ENCODE measurements at regions not wholly inside any gene's neighbourhood (a gene's known extent, or its start where the extent isn't known, plus 50 kb on each side); places are given as distances from the start of the nearest gene placed in this dataset.

DNA sequence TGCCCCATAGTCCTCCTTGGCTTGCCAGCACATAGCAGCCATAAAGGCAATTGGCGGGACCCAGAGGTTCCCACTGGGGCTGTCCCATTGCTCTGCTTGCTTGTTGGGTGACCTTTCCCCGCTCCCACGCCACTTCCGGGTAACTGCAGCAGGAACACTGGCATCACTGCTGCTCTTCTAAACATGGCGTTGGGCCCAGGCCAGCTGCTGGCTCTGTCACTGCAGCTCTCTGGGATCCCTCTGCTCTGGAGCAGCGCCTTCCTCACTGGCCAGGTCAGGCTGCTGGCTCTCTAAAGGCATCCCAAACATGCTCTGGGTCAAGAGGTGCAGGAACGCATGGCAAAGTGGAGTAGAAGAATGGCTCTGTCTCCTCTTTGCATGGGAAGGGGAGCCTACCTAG is 92.9 kb downstream of the DRD1 start:
- Mint-ChIP-seq H3K4me1 (ENCODE audit: low read depth) (peaks cover 5% of the 10 kb centered on the region), H3K27me3 (peaks cover 17% of the 10 kb centered on the region), H3K4me3 (ENCODE audit: low read depth) (no peak overlapping the region), H3K27ac (no peak overlapping the region), H3K36me3 (ENCODE audit: insufficient read depth) (no peaks in the 10 kb centered on the region), H3K9me3 (ENCODE audit: low read depth) (no peaks in the 10 kb centered on the region)
- DNase-seq (ENCODE audit: low spot score, unreplicated experiment): no peak
- TF ChIP-seq, protein P1, sequence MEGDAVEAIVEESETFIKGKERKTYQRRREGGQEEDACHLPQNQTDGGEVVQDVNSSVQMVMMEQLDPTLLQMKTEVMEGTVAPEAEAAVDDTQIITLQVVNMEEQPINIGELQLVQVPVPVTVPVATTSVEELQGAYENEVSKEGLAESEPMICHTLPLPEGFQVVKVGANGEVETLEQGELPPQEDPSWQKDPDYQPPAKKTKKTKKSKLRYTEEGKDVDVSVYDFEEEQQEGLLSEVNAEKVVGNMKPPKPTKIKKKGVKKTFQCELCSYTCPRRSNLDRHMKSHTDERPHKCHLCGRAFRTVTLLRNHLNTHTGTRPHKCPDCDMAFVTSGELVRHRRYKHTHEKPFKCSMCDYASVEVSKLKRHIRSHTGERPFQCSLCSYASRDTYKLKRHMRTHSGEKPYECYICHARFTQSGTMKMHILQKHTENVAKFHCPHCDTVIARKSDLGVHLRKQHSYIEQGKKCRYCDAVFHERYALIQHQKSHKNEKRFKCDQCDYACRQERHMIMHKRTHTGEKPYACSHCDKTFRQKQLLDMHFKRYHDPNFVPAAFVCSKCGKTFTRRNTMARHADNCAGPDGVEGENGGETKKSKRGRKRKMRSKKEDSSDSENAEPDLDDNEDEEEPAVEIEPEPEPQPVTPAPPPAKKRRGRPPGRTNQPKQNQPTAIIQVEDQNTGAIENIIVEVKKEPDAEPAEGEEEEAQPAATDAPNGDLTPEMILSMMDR (IDR thresholded peaks at IDR 0.05; ENCODE audit: unreplicated experiment): no peak

DNA sequence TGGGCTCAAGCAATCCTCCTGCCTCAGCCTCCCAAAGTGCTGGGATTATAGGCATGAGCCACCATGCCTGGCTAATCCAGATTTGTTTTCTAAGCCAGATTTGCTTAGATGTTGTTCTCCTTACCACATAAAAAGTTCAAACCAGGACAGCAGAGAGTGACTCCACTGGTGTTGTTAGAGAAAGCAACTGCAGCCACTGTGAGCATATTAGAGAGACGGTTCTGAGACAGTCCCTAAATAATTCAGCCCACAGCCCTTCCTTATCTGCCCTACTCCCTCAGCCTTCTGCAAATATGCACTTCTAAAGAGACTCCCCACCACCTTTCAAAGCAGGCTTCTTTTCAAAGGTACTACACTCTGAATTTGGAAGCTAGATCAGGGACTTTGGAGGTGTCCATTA is 96.1 kb downstream of the DRD1 start:
- Mint-ChIP-seq H3K27ac (no peak overlapping the region), H3K4me1 (ENCODE audit: low read depth) (peaks cover 5% of the 10 kb centered on the region), H3K4me3 (ENCODE audit: low read depth) (no peak overlapping the region), H3K9me3 (ENCODE audit: low read depth) (peaks cover 6% of the 10 kb centered on the region), H3K27me3 (peaks cover 16% of the 10 kb centered on the region), H3K36me3 (ENCODE audit: insufficient read depth) (no peaks in the 10 kb centered on the region)
- TF ChIP-seq, protein P1 (IDR thresholded peaks at IDR 0.05; ENCODE audit: unreplicated experiment): no peak
- DNase-seq (ENCODE audit: low spot score, unreplicated experiment): no peak

DNA sequence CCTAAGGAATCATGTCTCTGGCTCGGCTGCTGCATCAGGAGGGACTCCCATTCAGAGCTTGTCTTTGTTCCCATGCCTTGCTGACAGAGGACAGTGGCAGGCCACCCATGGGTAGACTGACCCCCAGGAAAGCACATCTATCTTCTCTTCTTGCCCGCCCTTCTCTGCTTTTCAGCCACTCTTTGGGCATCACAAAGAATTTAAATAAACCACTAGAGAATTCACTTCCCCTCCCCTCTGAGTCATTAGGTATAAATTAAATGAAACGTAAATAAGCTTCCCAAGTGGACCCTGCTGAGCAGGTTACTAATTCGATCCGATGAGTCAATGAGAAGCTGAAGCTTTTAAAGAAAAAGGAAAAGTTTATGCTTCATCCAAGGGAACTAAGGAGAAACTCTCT is 97.0 kb downstream of the DRD1 start:
- no peak overlapping the region for H3K4me3 Mint-ChIP-seq (ENCODE audit: low read depth)
- H3K27ac Mint-ChIP-seq: no peak overlapping the region
- TF ChIP-seq, protein P1 (IDR thresholded peaks at IDR 0.05; ENCODE audit: unreplicated experiment): no peak
- peaks cover 3% of the 10 kb centered on the region for H3K4me1 Mint-ChIP-seq (ENCODE audit: low read depth)
- peaks cover 13% of the 10 kb centered on the region for H3K27me3 Mint-ChIP-seq
- no peaks in the 10 kb centered on the region for H3K36me3 Mint-ChIP-seq (ENCODE audit: insufficient read depth)
- no peak for DNase-seq (ENCODE audit: low spot score, unreplicated experiment)
- H3K9me3 Mint-ChIP-seq (ENCODE audit: low read depth): peaks cover 6% of the 10 kb centered on the region

DNA sequence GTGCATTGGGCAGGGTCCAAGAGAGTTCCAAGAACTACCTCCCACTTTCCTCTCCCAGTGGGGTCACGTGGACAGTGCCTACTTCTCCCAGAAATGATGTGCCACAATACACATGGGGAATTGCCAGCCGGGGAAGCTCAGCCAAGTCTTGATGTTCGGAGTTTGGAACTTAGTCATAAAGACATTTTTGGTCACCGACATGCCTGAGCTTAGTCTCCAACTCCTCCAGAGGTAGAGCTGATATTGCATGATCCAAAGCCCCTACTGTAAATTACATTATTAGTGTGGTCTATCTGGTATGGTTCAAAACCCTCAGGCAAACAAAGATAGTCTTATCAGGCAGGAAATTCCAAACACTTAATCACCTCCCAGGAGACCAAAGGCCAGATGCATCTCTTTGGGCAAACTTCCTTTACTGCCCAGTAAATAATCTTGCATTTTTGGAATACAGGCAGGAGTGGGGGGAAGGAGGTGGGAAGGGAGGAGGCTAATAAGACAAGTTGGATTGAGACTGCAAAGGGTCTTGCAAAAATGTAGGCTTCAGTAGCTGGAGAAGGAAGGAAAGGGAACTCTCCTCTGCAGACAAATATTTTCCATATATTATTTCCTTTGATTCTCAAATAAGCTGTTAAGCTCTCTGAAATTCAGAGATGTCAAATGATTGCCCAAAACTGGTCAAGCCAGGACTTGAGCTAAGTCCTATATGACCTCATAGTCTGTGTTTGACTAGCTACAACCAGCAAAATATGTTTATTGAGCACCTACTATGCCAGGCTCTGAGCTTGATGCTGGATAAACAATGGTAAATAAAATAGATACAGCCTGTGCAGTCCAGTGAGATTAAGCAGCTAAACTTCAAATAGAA is 99.4 kb downstream of the DRD1 start:
- TF ChIP-seq, protein P1 (IDR thresholded peaks at IDR 0.05; ENCODE audit: unreplicated experiment): no peak
- H3K27ac Mint-ChIP-seq: no peak overlapping the region

DNA sequence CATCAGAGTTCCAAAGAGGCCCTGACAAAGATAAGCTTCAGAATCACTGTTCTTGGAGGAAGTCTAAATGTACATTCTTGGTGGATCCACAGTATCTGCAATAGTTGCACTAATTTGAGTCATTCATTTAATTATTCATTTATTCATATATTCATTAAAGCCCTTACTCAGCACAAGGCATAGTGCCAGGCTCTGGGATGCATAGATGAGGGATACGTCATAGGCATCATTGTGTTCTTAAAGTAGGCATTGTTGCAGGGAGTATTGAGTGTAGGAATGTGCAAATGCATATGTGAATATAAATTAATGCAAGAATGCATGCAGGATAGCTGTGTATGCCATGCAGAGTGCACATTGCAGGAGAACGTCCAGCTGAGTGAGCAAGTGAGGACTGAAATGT is 100.7 kb downstream of the DRD1 start:
- TF ChIP-seq, protein P1 (IDR thresholded peaks at IDR 0.05; ENCODE audit: unreplicated experiment): no peak
- Mint-ChIP-seq H3K27me3 (peaks cover 5% of the 10 kb centered on the region), H3K36me3 (ENCODE audit: insufficient read depth) (no peaks in the 10 kb centered on the region), H3K4me3 (ENCODE audit: low read depth) (no peak overlapping the region), H3K9me3 (ENCODE audit: low read depth) (peaks cover 6% of the 10 kb centered on the region), H3K4me1 (ENCODE audit: low read depth) (peaks cover 3% of the 10 kb centered on the region), H3K27ac (no peak overlapping the region)
- DNase-seq (ENCODE audit: low spot score, unreplicated experiment): no peak

More for the DNA sequence above, 99.4 kb downstream of the DRD1 start:
- Mint-ChIP-seq H3K36me3 (ENCODE audit: insufficient read depth) (no peaks in the 10 kb centered on the region), H3K4me3 (ENCODE audit: low read depth) (no peak overlapping the region), H3K9me3 (ENCODE audit: low read depth) (peaks cover 6% of the 10 kb centered on the region), H3K4me1 (ENCODE audit: low read depth) (peaks cover 3% of the 10 kb centered on the region), H3K27me3 (peaks cover 9% of the 10 kb centered on the region)
- DNase-seq (ENCODE audit: low spot score, unreplicated experiment): no peak
